ENCODE measurements at regions not wholly inside any gene's neighbourhood (a gene's known extent, or its start where the extent isn't known, plus 50 kb on each side); places are given as distances from the start of the nearest gene placed in this dataset.

DNA sequence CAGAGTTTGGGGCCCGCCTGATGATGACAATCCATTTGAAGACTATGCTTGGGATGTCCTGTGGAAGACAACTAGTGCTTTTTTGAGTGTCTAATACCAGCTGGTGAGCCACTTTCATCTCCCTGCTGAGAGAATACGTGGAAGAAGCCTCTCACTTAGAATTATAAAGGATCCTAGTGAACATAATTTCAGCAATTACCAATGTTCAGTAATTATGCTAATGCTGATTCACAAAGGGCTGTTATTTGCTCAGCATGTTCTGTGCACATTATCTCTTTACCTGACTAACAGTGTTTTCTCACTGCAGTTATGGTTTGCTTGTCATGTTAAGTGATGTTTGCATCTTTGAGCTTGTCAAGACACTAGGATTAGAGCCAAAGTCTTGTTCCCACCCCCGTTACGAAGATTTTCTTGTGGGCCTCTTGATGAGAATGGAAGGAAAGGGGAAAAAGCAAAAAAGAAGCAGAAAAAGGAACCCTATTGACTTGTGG is 282.1 kb upstream of the CHD6 start:
- Histone ChIP-seq H3K4me3 (ENCODE audit: control insufficient read depth in 2 of 3, extremely low read depth in 1 of 3, insufficient read depth in 2 of 3, low read depth in 1 of 3, low read length in 3 of 3) (no peak overlapping the region), H3K4me1 (ENCODE audit: control insufficient read depth, extremely low read depth, insufficient read depth, low read length) (no peaks in the 10 kb centered on the region), H2AFZ (ENCODE audit: control insufficient read depth, low read length) (no peak overlapping the region), H3K4me2 (ENCODE audit: control insufficient read depth, extremely low read depth, insufficient read depth, low read depth, low read length) (no peak overlapping the region), H3K36me3 (ENCODE audit: control insufficient read depth in 2 of 2, extremely low read depth in 1 of 2, insufficient read depth in 2 of 2, low read length in 2 of 2) (no peaks in the 10 kb centered on the region), H3K79me2 (ENCODE audit: control insufficient read depth, insufficient read depth, low read length) (no peaks in the 10 kb centered on the region), H4K20me1 (ENCODE audit: control insufficient read depth, extremely low read depth, insufficient read depth, low read length) (no peaks in the 10 kb centered on the region), H3K9ac (ENCODE audit: control insufficient read depth, extremely low read depth, insufficient read depth, low read length) (no peak overlapping the region), H3K27ac (ENCODE audit: control insufficient read depth, insufficient read depth, low read length) (no peak overlapping the region), H3K27me3 (ENCODE audit: control insufficient read depth, extremely low read depth, insufficient read depth, low read length) (no peaks in the 10 kb centered on the region), H3K9me3 (ENCODE audit: control insufficient read depth, low read depth, low read length) (no peaks in the 10 kb centered on the region), H3K9me1 (ENCODE audit: control insufficient read depth, extremely low read depth, insufficient read depth, low read length) (no peaks in the 10 kb centered on the region)
- DNase-seq (ENCODE audit: low read depth, low spot score) (no peak), FAIRE-seq (no peak)
- TF ChIP-seq, protein P1, sequence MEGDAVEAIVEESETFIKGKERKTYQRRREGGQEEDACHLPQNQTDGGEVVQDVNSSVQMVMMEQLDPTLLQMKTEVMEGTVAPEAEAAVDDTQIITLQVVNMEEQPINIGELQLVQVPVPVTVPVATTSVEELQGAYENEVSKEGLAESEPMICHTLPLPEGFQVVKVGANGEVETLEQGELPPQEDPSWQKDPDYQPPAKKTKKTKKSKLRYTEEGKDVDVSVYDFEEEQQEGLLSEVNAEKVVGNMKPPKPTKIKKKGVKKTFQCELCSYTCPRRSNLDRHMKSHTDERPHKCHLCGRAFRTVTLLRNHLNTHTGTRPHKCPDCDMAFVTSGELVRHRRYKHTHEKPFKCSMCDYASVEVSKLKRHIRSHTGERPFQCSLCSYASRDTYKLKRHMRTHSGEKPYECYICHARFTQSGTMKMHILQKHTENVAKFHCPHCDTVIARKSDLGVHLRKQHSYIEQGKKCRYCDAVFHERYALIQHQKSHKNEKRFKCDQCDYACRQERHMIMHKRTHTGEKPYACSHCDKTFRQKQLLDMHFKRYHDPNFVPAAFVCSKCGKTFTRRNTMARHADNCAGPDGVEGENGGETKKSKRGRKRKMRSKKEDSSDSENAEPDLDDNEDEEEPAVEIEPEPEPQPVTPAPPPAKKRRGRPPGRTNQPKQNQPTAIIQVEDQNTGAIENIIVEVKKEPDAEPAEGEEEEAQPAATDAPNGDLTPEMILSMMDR (optimal IDR thresholded peaks at IDR 0.05 in 1 of 3, IDR thresholded peaks at IDR 0.05 in 1 of 3, conservative IDR thresholded peaks at IDR 0.05 in 1 of 3; ENCODE audit: extremely low read depth in 1 of 3, insufficient read depth in 2 of 3, low read length in 3 of 3): no peak
- TF ChIP-seq EZH2 (IDR thresholded peaks at IDR 0.05; ENCODE audit: low read length): no peak
- dilution Hi-C loops (cut with MboI; ENCODE audit: extremely low pct_ligation_motif_present, low sequenced_read_pairs): no loop called here

DNA sequence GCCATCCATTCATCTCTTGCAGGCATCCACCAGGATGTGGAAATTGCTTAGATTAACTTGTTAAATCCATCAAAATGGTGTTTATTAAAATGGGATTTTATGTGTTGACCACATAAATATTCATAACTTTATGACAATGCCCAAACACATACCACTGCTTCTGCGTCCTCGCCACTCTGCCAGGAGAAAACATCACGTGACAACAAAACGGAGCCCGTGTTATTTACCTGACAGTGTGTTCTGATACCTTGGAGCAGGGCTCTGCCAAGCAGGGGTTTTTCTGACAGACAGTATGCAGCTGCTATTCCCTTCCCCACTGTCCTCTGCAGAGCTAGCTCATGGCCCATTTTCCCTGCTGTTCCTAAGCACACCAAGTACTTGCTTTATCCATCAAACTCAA is 279.5 kb upstream of the CHD6 start:
- TF ChIP-seq, protein P1 (optimal IDR thresholded peaks at IDR 0.05 in 1 of 3, IDR thresholded peaks at IDR 0.05 in 1 of 3, conservative IDR thresholded peaks at IDR 0.05 in 1 of 3; ENCODE audit: extremely low read depth in 1 of 3, insufficient read depth in 2 of 3, low read length in 3 of 3): no peak
- TF ChIP-seq EZH2 (IDR thresholded peaks at IDR 0.05; ENCODE audit: low read length): no peak
- FAIRE-seq (no peak), DNase-seq (ENCODE audit: low read depth, low spot score) (no peak)
- Histone ChIP-seq H4K20me1 (ENCODE audit: control insufficient read depth, extremely low read depth, insufficient read depth, low read length) (no peaks in the 10 kb centered on the region), H2AFZ (ENCODE audit: control insufficient read depth, low read length) (no peak overlapping the region), H3K4me2 (ENCODE audit: control insufficient read depth, extremely low read depth, insufficient read depth, low read depth, low read length) (no peak overlapping the region), H3K4me3 (ENCODE audit: control insufficient read depth in 2 of 3, extremely low read depth in 1 of 3, insufficient read depth in 2 of 3, low read depth in 1 of 3, low read length in 3 of 3) (no peak overlapping the region), H3K27ac (ENCODE audit: control insufficient read depth, insufficient read depth, low read length) (no peak overlapping the region), H3K4me1 (ENCODE audit: control insufficient read depth, extremely low read depth, insufficient read depth, low read length) (no peaks in the 10 kb centered on the region), H3K36me3 (ENCODE audit: control insufficient read depth in 2 of 2, extremely low read depth in 1 of 2, insufficient read depth in 2 of 2, low read length in 2 of 2) (no peaks in the 10 kb centered on the region), H3K9ac (ENCODE audit: control insufficient read depth, extremely low read depth, insufficient read depth, low read length) (no peak overlapping the region), H3K9me3 (ENCODE audit: control insufficient read depth, low read depth, low read length) (no peaks in the 10 kb centered on the region), H3K27me3 (ENCODE audit: control insufficient read depth, extremely low read depth, insufficient read depth, low read length) (no peaks in the 10 kb centered on the region), H3K79me2 (ENCODE audit: control insufficient read depth, insufficient read depth, low read length) (no peaks in the 10 kb centered on the region), H3K9me1 (ENCODE audit: control insufficient read depth, extremely low read depth, insufficient read depth, low read length) (no peaks in the 10 kb centered on the region)
- dilution Hi-C loops (cut with MboI; ENCODE audit: extremely low pct_ligation_motif_present, low sequenced_read_pairs): no loop called here
